ENCODE measurements at regions not wholly inside any gene's neighbourhood (a gene's known extent, or its start where the extent isn't known, plus 50 kb on each side); places are given as distances from the start of the nearest gene placed in this dataset.

DNA sequence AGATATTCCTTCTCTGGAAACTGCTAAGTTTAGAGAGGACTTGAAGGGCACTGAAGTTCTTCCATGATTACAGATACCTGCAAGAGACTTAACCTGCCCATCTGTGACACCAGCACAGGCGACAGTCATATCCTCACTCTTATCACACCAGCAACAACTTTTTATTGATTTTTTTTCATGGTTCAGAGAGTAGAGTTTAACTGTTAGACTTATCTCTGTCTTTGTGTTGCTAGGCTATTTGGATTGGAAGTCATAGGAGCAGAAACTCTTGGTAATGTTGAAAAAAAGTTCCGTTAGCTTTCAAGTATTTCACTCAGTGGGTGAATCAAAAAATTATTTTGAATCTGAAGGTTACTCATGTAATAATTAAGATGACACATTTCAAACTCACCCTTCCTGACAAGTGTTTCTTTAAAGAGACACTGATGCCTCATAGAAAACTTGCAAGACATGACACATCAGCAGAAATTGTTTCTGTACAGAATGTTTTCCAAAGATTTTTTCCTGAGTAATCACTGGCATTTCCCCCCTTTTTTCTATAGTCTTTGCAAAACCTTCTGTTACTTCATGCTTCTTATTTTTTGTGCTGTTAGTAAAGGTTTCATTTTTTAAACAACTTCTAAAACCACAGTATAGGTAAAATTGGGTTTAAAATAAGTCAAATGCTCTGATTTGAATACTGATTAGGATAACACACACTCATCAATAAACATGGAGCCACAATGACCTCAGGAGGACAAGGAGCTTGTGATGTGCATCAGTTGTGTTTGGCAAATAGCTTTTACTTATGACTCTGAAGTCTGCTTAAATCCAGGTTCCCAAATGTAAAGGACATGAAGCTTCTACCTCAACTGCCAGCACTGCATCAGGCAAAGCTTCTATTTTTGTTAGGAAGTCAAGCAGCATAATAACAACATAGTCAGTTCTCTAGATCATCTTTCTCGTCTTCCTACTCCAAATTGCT lies 252.9 kb upstream of the MAN1A1 start:
- Mint-ChIP-seq H3K27me3 (peaks cover 1% of the 10 kb centered on the region), H3K27ac (no peak overlapping the region), H3K4me1 (ENCODE audit: low read depth) (no peaks in the 10 kb centered on the region), H3K36me3 (ENCODE audit: low read depth) (no peaks in the 10 kb centered on the region), H3K9me3 (no peaks in the 10 kb centered on the region), H3K4me3 (no peak overlapping the region)
- POLR2A ChIA-PET = no interaction called here
- intact Hi-C loops (cut with micrococcal nuclease) = no loop called here
- no peak for ATAC-seq
- no peak for DNase-seq
- TF ChIP-seq, protein P1, sequence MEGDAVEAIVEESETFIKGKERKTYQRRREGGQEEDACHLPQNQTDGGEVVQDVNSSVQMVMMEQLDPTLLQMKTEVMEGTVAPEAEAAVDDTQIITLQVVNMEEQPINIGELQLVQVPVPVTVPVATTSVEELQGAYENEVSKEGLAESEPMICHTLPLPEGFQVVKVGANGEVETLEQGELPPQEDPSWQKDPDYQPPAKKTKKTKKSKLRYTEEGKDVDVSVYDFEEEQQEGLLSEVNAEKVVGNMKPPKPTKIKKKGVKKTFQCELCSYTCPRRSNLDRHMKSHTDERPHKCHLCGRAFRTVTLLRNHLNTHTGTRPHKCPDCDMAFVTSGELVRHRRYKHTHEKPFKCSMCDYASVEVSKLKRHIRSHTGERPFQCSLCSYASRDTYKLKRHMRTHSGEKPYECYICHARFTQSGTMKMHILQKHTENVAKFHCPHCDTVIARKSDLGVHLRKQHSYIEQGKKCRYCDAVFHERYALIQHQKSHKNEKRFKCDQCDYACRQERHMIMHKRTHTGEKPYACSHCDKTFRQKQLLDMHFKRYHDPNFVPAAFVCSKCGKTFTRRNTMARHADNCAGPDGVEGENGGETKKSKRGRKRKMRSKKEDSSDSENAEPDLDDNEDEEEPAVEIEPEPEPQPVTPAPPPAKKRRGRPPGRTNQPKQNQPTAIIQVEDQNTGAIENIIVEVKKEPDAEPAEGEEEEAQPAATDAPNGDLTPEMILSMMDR (IDR thresholded peaks at IDR 0.05) = no peak
- CTCF ChIA-PET = interaction anchor here (1.5 kb wide), 1 partner anchor 492 kb away, joined by 3 read pairs; no protein-coding TSS in a partner anchor

DNA sequence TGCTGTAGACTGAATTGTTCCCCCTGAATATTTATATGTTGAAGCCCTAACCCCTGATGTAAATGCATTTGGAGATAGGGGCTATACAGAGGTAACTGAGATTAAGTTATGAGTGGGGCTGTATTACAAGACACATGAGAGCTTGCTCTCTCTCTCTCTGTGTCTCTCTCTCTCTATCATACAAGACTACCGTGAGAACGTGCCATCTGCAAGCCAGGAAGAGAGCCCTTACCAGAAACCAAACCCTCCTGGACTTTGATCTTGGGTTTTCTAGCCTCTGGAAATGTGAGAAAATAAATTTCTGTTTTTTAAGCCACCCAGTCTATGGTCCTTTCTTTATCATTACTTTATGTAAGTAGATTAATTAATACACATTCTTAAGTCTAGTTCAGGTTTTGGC lies 249.3 kb upstream of the MAN1A1 start:
- ChIA-PET POLR2A (no interaction called here), CTCF (no interaction called here)
- Mint-ChIP-seq H3K4me1 (ENCODE audit: low read depth) (no peaks in the 10 kb centered on the region), H3K27ac (no peak overlapping the region), H3K9me3 (no peaks in the 10 kb centered on the region), H3K4me3 (no peak overlapping the region), H3K27me3 (peaks cover 1% of the 10 kb centered on the region), H3K36me3 (ENCODE audit: low read depth) (no peaks in the 10 kb centered on the region)
- DNase-seq = no peak
- intact Hi-C loops (cut with micrococcal nuclease) = no loop called here
- no peak for ATAC-seq
- TF ChIP-seq, protein P1 (IDR thresholded peaks at IDR 0.05) = no peak

DNA sequence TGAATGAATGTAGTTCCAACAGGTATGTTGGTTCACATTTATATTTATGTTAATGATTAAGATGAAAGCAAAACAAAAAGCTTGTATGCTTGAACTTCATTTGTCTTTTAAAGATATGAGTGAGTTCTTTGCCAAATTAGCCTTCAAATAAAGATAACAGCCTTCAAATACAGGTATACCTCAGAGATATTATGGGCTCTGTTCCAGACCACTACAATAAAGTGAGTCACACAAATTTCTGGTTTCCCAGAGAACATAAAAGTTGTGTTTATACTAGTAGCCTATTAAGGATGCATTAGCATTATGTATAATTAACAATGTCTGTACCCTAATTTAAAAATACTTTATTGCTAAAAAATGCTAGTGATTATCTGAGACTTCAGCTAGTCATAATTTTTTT lies 245.3 kb upstream of the MAN1A1 start:
- intact Hi-C loops (cut with micrococcal nuclease) = no loop called here
- Mint-ChIP-seq H3K9me3 (no peaks in the 10 kb centered on the region), H3K27ac (no peak overlapping the region), H3K36me3 (ENCODE audit: low read depth) (no peaks in the 10 kb centered on the region), H3K4me1 (ENCODE audit: low read depth) (no peaks in the 10 kb centered on the region), H3K27me3 (peaks cover 1% of the 10 kb centered on the region), H3K4me3 (no peak overlapping the region)
- ChIA-PET CTCF (no interaction called here), POLR2A (interaction anchor here (0.5 kb wide), 1 partner anchor 9 kb away, joined by 3 read pairs; no protein-coding TSS in a partner anchor)
- ATAC-seq = no peak
- TF ChIP-seq, protein P1 (IDR thresholded peaks at IDR 0.05) = no peak
- DNase-seq = no peak

DNA sequence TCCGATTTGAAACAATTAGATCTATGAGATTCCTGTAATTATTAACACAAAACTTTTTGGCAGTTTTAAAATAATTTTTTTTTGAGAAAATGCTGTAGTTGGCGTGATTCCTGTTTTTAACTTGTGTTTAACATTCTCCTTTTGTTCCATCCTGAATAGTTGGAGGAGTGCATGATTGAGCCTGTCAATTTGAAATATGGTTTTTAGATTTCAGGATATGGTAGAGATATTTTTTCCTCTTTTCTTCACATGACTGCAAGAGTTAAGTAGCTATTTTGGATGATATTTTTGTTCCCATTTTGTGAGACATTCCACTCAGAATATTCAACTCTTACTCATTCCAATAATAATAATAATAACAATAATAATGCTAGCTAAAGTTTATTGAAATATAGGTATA lies 241.7 kb upstream of the MAN1A1 start:
- Mint-ChIP-seq H3K36me3 (ENCODE audit: low read depth) (no peaks in the 10 kb centered on the region), H3K27me3 (no peaks in the 10 kb centered on the region), H3K27ac (no peak overlapping the region), H3K9me3 (no peaks in the 10 kb centered on the region), H3K4me1 (ENCODE audit: low read depth) (no peaks in the 10 kb centered on the region), H3K4me3 (no peak overlapping the region)
- POLR2A ChIA-PET = no interaction called here
- TF ChIP-seq, protein P1 (IDR thresholded peaks at IDR 0.05) = no peak
- CTCF ChIA-PET = interaction anchor here (0.7 kb wide), 1 partner anchor 21 kb away, joined by 3 read pairs; no protein-coding TSS in a partner anchor
- no peak for ATAC-seq
- intact Hi-C loops (cut with micrococcal nuclease) = no loop called here
- no peak for DNase-seq

DNA sequence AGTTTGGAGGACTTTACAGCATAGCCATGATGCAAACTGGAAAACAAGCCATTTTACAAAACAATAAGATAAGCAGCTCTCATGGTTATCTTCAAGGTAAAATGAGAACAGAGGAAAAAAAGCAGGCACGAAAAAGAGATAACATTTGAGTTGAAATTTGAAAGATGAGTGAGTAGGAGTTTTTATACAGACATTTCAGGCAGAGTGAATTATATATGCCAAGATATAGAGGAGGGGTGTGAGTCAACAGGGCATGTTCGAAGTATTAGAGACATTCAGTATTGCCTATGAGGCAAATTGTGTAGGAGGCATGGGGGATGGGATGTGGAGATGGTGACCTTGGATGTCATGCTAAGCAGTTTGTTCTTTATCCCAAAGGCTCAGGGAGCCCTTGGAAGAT lies 240.5 kb upstream of the MAN1A1 start:
- no peak for ATAC-seq
- Mint-ChIP-seq H3K4me1 (ENCODE audit: low read depth) (no peaks in the 10 kb centered on the region), H3K27ac (no peak overlapping the region), H3K4me3 (no peak overlapping the region), H3K36me3 (ENCODE audit: low read depth) (no peaks in the 10 kb centered on the region), H3K27me3 (no peaks in the 10 kb centered on the region), H3K9me3 (no peaks in the 10 kb centered on the region)
- TF ChIP-seq, protein P1 (IDR thresholded peaks at IDR 0.05) = no peak
- intact Hi-C loops (cut with micrococcal nuclease) = no loop called here
- ChIA-PET CTCF (no interaction called here), POLR2A (no interaction called here)
- no peak for DNase-seq

Measured in activated CD8-positive, alpha-beta T cell treated with anti-CD3 and anti-CD28 coated beads for 36 hours (primary cell).